ENCODE measurements at regions not wholly inside any gene's neighbourhood (a gene's known extent, or its start where the extent isn't known, plus 50 kb on each side); places are given as distances from the start of the nearest gene placed in this dataset.

- intact Hi-C loops (cut with DNase I) = no loop called here
- DNase-seq = peak in 5 of 42 donors; percentile 3 to 21 (median 12)
These were observed 105.0 kb downstream of the TPRA1 start for GRCh38 chr3:127485396-127486170.

GRCh38 chr3:127484601-127485388, 105.7 kb downstream of the TPRA1 start:
- peak in 7 of 42 donors; percentile 4 to 30 (median 13) for DNase-seq
- intact Hi-C loops (cut with DNase I) = no loop called here

GRCh38 chr3:127483902-127484591, 106.5 kb downstream of the TPRA1 start:
- intact Hi-C loops (cut with DNase I) = no loop called here
- peak in 9 of 42 donors; percentile 2 to 31 (median 18) for DNase-seq

- intact Hi-C loops (cut with DNase I) = no loop called here
- DNase-seq = peak in 7 of 42 donors; percentile 3 to 22 (median 9)
These were observed 107.4 kb downstream of the TPRA1 start for GRCh38 chr3:127483005-127483641.

GRCh38 chr3:127482216-127483004, 108.1 kb downstream of the TPRA1 start:
- peak in 10 of 42 donors; percentile 4 to 41 (median 14) for DNase-seq
- intact Hi-C loops (cut with DNase I) = no loop called here

GRCh38 chr3:127480196-127480954, 110.2 kb downstream of the TPRA1 start:
- intact Hi-C loops (cut with DNase I) = no loop called here
- peak in 6 of 42 donors; percentile 2 to 39 (median 24) for DNase-seq

GRCh38 chr3:127479449-127479848, 111.1 kb downstream of the TPRA1 start:
- peak in 19 of 42 donors; percentile 8 to 61 (median 22) for DNase-seq
- intact Hi-C loops (cut with DNase I) = no loop called here

GRCh38 chr3:127478922-127479321, 111.6 kb downstream of the TPRA1 start:
- DNase-seq = peak in 2 of 42 donors; percentile 3 to 22
- intact Hi-C loops (cut with DNase I) = no loop called here

GRCh38 chr3:127477396-127477795, 113.1 kb downstream of the TPRA1 start:
- intact Hi-C loops (cut with DNase I) = no loop called here
- DNase-seq = no peak

- no peak for DNase-seq
- intact Hi-C loops (cut with DNase I) = no loop called here
These were observed 113.6 kb downstream of the TPRA1 start for GRCh38 chr3:127476936-127477335.

- no peak for DNase-seq
These were observed 114.4 kb downstream of the TPRA1 start for GRCh38 chr3:127475975-127476705.

GRCh38 chr3:127475391-127475790, 115.1 kb downstream of the TPRA1 start:
- intact Hi-C loops (cut with DNase I) = no loop called here
- no peak for DNase-seq

More at GRCh38 chr3:127475975-127476705, 114.4 kb downstream of the TPRA1 start:
- intact Hi-C loops (cut with DNase I) = no loop called here

- intact Hi-C loops (cut with DNase I) = no loop called here
- peak in 1 of 42 donors; percentile 34 for DNase-seq
These were observed 117.1 kb downstream of the TPRA1 start for GRCh38 chr3:127473244-127474024.

GRCh38 chr3:127472506-127472905, 118.0 kb downstream of the TPRA1 start:
- intact Hi-C loops (cut with DNase I) = no loop called here
- no peak for DNase-seq

- intact Hi-C loops (cut with DNase I) = no loop called here
- no peak for DNase-seq
These were observed 119.4 kb downstream of the TPRA1 start for GRCh38 chr3:127471142-127471541.

- intact Hi-C loops (cut with DNase I) = no loop called here
- no peak for DNase-seq
These were observed 120.8 kb downstream of the TPRA1 start for GRCh38 chr3:127469760-127470159.

All from head of caudate nucleus (tissue), 42 donors.